Stomach (tissue), 8 donors: ENCODE measurements at regions not wholly inside any gene's neighbourhood (a gene's known extent, or its start where the extent isn't known, plus 50 kb on each side); places are given as distances from the start of the nearest gene placed in this dataset.

ENCODE experiments used
- DNase-seq, 2 donors: peaks; one replicate each; pipeline versions ENCODE4 v3.0.0 to v3.0.0-alpha.2; 2013 to 2019
- H3K27ac ChIP-seq, 5 donors: fragments of 200-600 bp in 4 of 5; sonication (generic) in 4 of 5; one replicate each; pipeline ENCODE4 v1.5.1; 2013 to 2019; ENCODE audit warnings: mild to moderate bottlenecking in 1 of 5, moderate library complexity in 1 of 5
- H3K27me3 ChIP-seq, 3 donors: fragments of 200-600 bp; sonication (generic); one replicate each; pipeline ENCODE4 v1.5.1; 2017 to 2019; ENCODE audit warnings: mixed run types in 1 of 3
- H3K36me3 ChIP-seq, 4 donors: fragments of 200-600 bp; sonication (generic); 1 replicate in 3 of 4; 2 replicates in 1 of 4; pipeline ENCODE4 v1.5.1; 2016 to 2019
- H3K4me1 ChIP-seq, 4 donors: fragments of 200-600 bp; sonication (generic); one replicate each; pipeline ENCODE4 v1.5.1; 2016 to 2019
- H3K4me3 ChIP-seq, 4 donors: fragments of 200-600 bp; sonication (generic) in 3 of 4; one replicate each; pipeline ENCODE4 v1.5.1; 2016 to 2019; ENCODE audit warnings: mild to moderate bottlenecking in 1 of 4
- H3K9me3 ChIP-seq, 4 donors: fragments of 200-600 bp; sonication (generic); one replicate each; pipeline ENCODE4 v1.5.1; 2016 to 2019
- EP300 ChIP-seq: sonication (generic); formaldehyde crosslinking; IDR thresholded peaks from one replicate; pipeline ENCODE4 v1.6.1; 2017; ENCODE audit warnings: antibody characterized with exemption
- POLR2A ChIP-seq, 4 donors: fragments of 450-650 bp; IDR thresholded peaks; one replicate each; pipeline ENCODE4 v1.6.1; 2016; ENCODE audit warnings: antibody characterized with exemption in 4 of 4, control low read depth in 2 of 4, mild to moderate bottlenecking in 1 of 4, moderate library complexity in 1 of 4
- POLR2AphosphoS5 ChIP-seq, 3 donors: sonication (generic); formaldehyde crosslinking; IDR thresholded peaks; one replicate each; pipeline ENCODE4 v1.6.1; 2016; ENCODE audit warnings: antibody characterized with exemption in 3 of 3
- WGBS, 5 donors: extraction: QIAGEN DNeasy Blood & Tissue Kit in 3 of 5; methylation state at CpG; one replicate each; pipeline versions ENCODE4 v1.1.5 to v1.1.7; 2013 to 2018; 5-methylcytosine and 5-hydroxymethylcytosine counted together
- intact Hi-C: fragments of 100-400 bp; cut with DNase I; formaldehyde crosslinking; loops from one replicate; pipeline ENCODE4 v1.15.1; 2023; ENCODE audit warnings: low total_unique reads
- TF ChIP-seq, protein P1 (sequence below), 7 experiments: fragments of 450-650 bp in 4 of 7; fragments of 200-600 bp in 3 of 7; sonication (generic) in 3 of 7; IDR thresholded peaks; one replicate each; pipeline ENCODE4 v1.5.1; 2016 to 2019; ENCODE audit warnings: antibody characterized with exemption in 7 of 7, control low read depth in 2 of 7, mild to moderate bottlenecking in 1 of 7
- donor health status: healthy with polysubstance abuse.
- donor health status: Bipolar disorder and iron deficiency.
- donor health status: healthy.

GRCh38 chr3:10762611-10763247 is 53.3 kb upstream of the SLC6A11 start:
- no peak for DNase-seq
- Histone ChIP-seq H3K4me1 (no peaks in the 10 kb centered on the region), H3K27me3 (peaks cover 0 to 80% (median 0%) of the 10 kb centered on the region in 3 donors), H3K4me3 (no peak overlapping the region), H3K9me3 (no peaks in the 10 kb centered on the region), H3K36me3 (no peaks in the 10 kb centered on the region), H3K27ac (no peak overlapping the region)
- TF ChIP-seq POLR2AphosphoS5 (IDR thresholded peaks at IDR 0.05) (no peak), EP300 (no peak), POLR2A (IDR thresholded peaks at IDR 0.05) (no peak)
- TF ChIP-seq, protein P1, sequence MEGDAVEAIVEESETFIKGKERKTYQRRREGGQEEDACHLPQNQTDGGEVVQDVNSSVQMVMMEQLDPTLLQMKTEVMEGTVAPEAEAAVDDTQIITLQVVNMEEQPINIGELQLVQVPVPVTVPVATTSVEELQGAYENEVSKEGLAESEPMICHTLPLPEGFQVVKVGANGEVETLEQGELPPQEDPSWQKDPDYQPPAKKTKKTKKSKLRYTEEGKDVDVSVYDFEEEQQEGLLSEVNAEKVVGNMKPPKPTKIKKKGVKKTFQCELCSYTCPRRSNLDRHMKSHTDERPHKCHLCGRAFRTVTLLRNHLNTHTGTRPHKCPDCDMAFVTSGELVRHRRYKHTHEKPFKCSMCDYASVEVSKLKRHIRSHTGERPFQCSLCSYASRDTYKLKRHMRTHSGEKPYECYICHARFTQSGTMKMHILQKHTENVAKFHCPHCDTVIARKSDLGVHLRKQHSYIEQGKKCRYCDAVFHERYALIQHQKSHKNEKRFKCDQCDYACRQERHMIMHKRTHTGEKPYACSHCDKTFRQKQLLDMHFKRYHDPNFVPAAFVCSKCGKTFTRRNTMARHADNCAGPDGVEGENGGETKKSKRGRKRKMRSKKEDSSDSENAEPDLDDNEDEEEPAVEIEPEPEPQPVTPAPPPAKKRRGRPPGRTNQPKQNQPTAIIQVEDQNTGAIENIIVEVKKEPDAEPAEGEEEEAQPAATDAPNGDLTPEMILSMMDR (IDR thresholded peaks at IDR 0.05): no peak
- WGBS, 5 donors: 47 to 65% (median 61%) methylated on average over 9 of the region's 9 CpGs
- intact Hi-C loops: no loop called here

DNA sequence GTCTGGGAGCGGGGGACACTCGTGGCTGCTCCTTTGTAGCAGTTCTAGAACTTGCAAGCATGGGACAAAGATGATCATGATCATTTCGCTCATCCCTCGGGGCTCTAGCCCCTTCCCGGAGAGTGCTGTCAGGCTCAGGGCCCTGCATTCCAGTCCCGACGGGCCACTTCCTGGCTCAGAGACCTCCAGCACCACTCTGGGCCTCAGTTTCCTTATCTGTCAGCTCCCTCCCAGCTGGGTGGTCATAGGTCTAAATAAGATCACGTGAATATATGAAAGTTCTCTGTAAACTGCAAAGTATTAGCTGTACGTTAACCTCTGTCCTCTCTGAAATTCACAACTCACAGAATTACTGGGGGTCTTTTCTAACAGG is 52.8 kb upstream of the SLC6A11 start:
- H3K9me3 ChIP-seq: no peaks in the 10 kb centered on the region
- DNase-seq: no peak
- H3K4me3 ChIP-seq: no peak overlapping the region
- TF ChIP-seq, protein P1 (IDR thresholded peaks at IDR 0.05): no peak
- no peak for TF ChIP-seq EP300
- no peak for TF ChIP-seq POLR2A (IDR thresholded peaks at IDR 0.05)
- TF ChIP-seq POLR2AphosphoS5 (IDR thresholded peaks at IDR 0.05): no peak
- 73 to 83% (median 78%) methylated on average over 9 of the region's 9 CpGs for WGBS, 5 donors
- no peaks in the 10 kb centered on the region for H3K36me3 ChIP-seq
- intact Hi-C loops: no loop called here
- H3K27me3 ChIP-seq: peaks cover 0 to 75% (median 0%) of the 10 kb centered on the region in 3 donors
- H3K27ac ChIP-seq: no peak overlapping the region
- no peaks in the 10 kb centered on the region for H3K4me1 ChIP-seq

DNA sequence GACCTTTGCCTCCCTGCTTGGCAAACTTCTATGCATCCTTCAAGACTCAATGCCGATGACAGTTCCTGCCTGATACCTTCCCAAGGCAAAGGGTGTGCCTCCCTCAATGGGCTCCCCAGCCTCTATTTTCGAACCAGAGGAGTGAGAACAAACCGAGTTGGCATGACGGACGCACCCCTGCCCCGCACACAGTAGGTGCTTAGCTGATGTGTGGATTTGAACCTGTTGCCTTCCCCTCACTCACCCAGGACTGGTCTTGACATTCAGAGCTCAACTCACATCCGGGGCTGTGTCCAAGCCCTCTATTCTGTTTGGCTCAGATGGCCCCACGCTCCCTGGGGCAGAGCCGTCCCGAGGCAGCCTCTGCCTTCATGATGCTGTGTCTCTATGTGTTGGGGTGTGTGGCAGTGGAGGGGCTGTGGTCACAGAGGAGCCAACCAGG is 52.2 kb upstream of the SLC6A11 start:
- WGBS, 5 donors: 76 to 87% (median 77%) methylated on average over 10 of the region's 10 CpGs
- H3K4me1 ChIP-seq: no peaks in the 10 kb centered on the region
- intact Hi-C loops: no loop called here
- no peak overlapping the region for H3K4me3 ChIP-seq
- TF ChIP-seq EP300: no peak
- TF ChIP-seq, protein P1 (IDR thresholded peaks at IDR 0.05): no peak
- no peak for TF ChIP-seq POLR2A (IDR thresholded peaks at IDR 0.05)
- no peak for TF ChIP-seq POLR2AphosphoS5 (IDR thresholded peaks at IDR 0.05)
- no peak for DNase-seq
- no peak overlapping the region for H3K27ac ChIP-seq
- H3K36me3 ChIP-seq: no peaks in the 10 kb centered on the region
- H3K27me3 ChIP-seq: peaks cover 0 to 73% (median 0%) of the 10 kb centered on the region in 3 donors
- H3K9me3 ChIP-seq: no peaks in the 10 kb centered on the region

DNA sequence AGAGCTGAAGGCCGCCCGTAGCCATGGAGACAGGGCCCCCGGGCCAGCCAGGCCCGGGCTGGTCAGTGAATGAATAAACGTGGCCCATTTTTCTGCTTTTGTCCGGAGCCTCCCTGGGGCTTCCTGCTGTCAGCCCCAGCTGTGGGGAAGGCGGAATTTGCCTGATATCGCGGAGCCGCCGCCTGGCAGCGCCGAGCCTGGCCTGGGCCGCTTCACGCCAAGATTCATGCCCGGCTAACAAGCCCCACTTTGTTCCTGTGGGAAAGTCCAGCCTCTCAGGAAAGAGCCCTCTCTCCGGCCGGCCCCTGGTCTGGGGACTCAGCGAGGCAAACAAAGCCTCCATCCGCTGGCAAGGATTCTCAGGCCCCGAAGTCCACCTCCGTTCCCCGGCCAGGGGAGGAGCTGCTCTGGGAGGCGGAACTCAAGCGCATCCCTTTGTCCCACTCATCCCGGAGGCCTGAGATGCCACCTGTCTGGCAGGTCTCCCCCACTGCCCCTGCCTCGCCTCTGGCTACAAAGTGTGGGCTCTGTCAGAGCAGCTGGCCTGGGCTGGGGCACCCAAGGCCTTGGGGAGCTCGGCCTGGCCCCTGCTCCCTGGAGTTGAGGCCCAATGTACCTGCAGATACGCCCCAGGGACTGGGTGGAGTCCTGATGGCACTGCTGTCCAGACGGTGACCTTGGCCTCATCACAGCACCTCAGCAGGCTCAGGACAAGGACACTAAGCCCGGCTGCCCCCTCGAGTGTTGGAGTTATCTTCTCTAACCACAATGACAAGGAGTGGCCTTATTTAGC is 51.6 kb upstream of the SLC6A11 start:
- no peak overlapping the region for H3K4me3 ChIP-seq
- no peaks in the 10 kb centered on the region for H3K36me3 ChIP-seq
- intact Hi-C loops: no loop called here
- WGBS, 5 donors: 39 to 51% (median 43%) methylated on average over 24 to 32 of the region's 32 CpGs; no CpG with 5 or more reads in 1 of the 5 donors
- H3K9me3 ChIP-seq: no peaks in the 10 kb centered on the region
- H3K27ac ChIP-seq: no peak overlapping the region
- no peaks in the 10 kb centered on the region for H3K4me1 ChIP-seq
- TF ChIP-seq, protein P1 (IDR thresholded peaks at IDR 0.05): no peak
- TF ChIP-seq POLR2AphosphoS5 (IDR thresholded peaks at IDR 0.05) (no peak), EP300 (no peak)
- peak in 1 of 2 donors; percentile 30 for DNase-seq
- H3K27me3 ChIP-seq: peaks cover 0 to 78% (median 0%) of the 10 kb centered on the region in 3 donors
